Psoas muscle (tissue), 7 donors: ENCODE measurements at regions not wholly inside any gene's neighbourhood (a gene's known extent, or its start where the extent isn't known, plus 50 kb on each side); places are given as distances from the start of the nearest gene placed in this dataset.
"Not testable (repeated sequence)": the region's sequence is repeated elsewhere in the genome, so short reads cannot be mapped to it uniquely, and the experiment has no call there.

ENCODE experiments used
- ATAC-seq, 4 donors: fragments of 200-7000 bp; cut with Tn5 transposase; one replicate each; pipeline ENCODE4 v1.9.1; 2020; ENCODE audit warnings: moderate library complexity in 3 of 4, mild to moderate bottlenecking in 2 of 4
- DNase-seq, 2 donors: peaks; one replicate each; pipeline ENCODE4 v3.0.0-alpha.2; 2020
- H3K27ac ChIP-seq: fragments of 200-600 bp; one replicate; pipeline ENCODE4 v1.8.0; 2022
- H3K27me3 ChIP-seq, 3 donors: fragments of 200-600 bp in 1 of 3; one replicate each; pipeline versions ENCODE4 v1.6.1 to v1.8.0; 2013 to 2022; ENCODE audit warnings: low read length in 2 of 3, mild to moderate bottlenecking in 2 of 3, moderate library complexity in 1 of 3; ENCODE audit not compliant: insufficient read depth in 3 of 3
- H3K36me3 ChIP-seq, 2 donors: fragments of 200-600 bp in 1 of 2; one replicate each; pipeline versions ENCODE4 v1.6.1 to v1.8.0; 2013 to 2022; ENCODE audit warnings: low read depth in 1 of 2, mild to moderate bottlenecking in 1 of 2, moderate library complexity in 1 of 2; ENCODE audit not compliant: insufficient read depth in 1 of 2
- H3K4me1 ChIP-seq: fragments of 200-600 bp; one replicate; pipeline ENCODE4 v1.8.0; 2022
- H3K4me3 ChIP-seq: fragments of 200-600 bp; one replicate; pipeline ENCODE4 v1.8.0; 2022; ENCODE audit warnings: mild to moderate bottlenecking
- H3K9me3 ChIP-seq: fragments of 200-600 bp; one replicate; pipeline ENCODE4 v1.8.0; 2022
- CTCF ChIP-seq: fragments of 200-600 bp; IDR thresholded peaks from one replicate; pipeline ENCODE4 v1.8.0; 2022; ENCODE audit warnings: antibody characterized with exemption
- WGBS, 3 donors: extraction: QIAGEN DNeasy Blood & Tissue Kit; methylation state at CpG; one replicate each; pipeline versions ENCODE4 v1.1.6 to v1.1.7; 2013; 5-methylcytosine and 5-hydroxymethylcytosine counted together
- intact Hi-C, 2 donors: fragments of 100-400 bp; cut with DNase I; formaldehyde crosslinking; loops; one replicate each; pipeline versions ENCODE4 v1.11.0 to v1.14.2; 2022
- donor health status: healthy with polysubstance abuse.
- donor health status: DM: no; HTN: no; CAD: no; lungs with moderate emphysema.
- donor health status: Bipolar disorder and iron deficiency.
- donor health status: healthy.
- donor health status: DM: yes; HTN: yes; CAD: no.
- donor health status: DM: no; HTN: no; CAD: no.
- donor health status: DM: yes; HTN: yes; CAD: no.

GRCh38 chr6:114648847-114649246 lies 306.0 kb upstream of the HS3ST5 start:
- ATAC-seq (no peak), DNase-seq (no peak)
- Histone ChIP-seq H3K27me3 (no peaks in the 10 kb centered on the region), H3K36me3 (no peaks in the 10 kb centered on the region), H3K4me3 (no peak overlapping the region), H3K27ac (no peak overlapping the region), H3K9me3 (no peaks in the 10 kb centered on the region), H3K4me1 (no peaks in the 10 kb centered on the region)
- no peak for TF ChIP-seq CTCF
- intact Hi-C loops = no loop called here
- 59 to 77% (median 59%) methylated on average over 2 of the region's 2 CpGs for WGBS, 3 donors

GRCh38 chr6:114638341-114638740 lies 295.5 kb upstream of the HS3ST5 start:
- WGBS, 3 donors = 21 to 31% (median 24%) methylated on average over 4 of the region's 4 CpGs
- H3K9me3 ChIP-seq = no peaks in the 10 kb centered on the region
- DNase-seq (no peak), ATAC-seq (no peak)
- intact Hi-C loops = no loop called here
- H3K4me1 ChIP-seq = no peaks in the 10 kb centered on the region
- H3K36me3 ChIP-seq = no peaks in the 10 kb centered on the region
- H3K27ac ChIP-seq = no peak overlapping the region
- no peak for TF ChIP-seq CTCF
- no peaks in the 10 kb centered on the region for H3K27me3 ChIP-seq
- H3K4me3 ChIP-seq = no peak overlapping the region

- Histone ChIP-seq H3K36me3 (no peaks in the 10 kb centered on the region), H3K9me3 (no peaks in the 10 kb centered on the region), H3K27ac (no peak overlapping the region), H3K4me1 (no peaks in the 10 kb centered on the region), H3K27me3 (no peaks in the 10 kb centered on the region), H3K4me3 (no peak overlapping the region)
- no peak for ATAC-seq
- no peak for DNase-seq
- intact Hi-C loops = no loop called here
- TF ChIP-seq CTCF = no peak
Observed at GRCh38 chr6:114634016-114634415, 291.2 kb upstream of the HS3ST5 start.

- H3K4me3 ChIP-seq, H3K36me3 ChIP-seq, DNase-seq, H3K4me1 ChIP-seq, intact Hi-C loops, H3K27ac ChIP-seq, H3K9me3 ChIP-seq, H3K27me3 ChIP-seq, ATAC-seq: not testable (repeated sequence)
- WGBS, 3 donors = 95 to 100% (median 95%) methylated on average over 1 of the region's 1 CpG
Observed at GRCh38 chr6:114626226-114626625, 283.4 kb upstream of the HS3ST5 start.

GRCh38 chr6:114619621-114620200 lies 276.9 kb upstream of the HS3ST5 start:
- H3K27ac ChIP-seq = no peak overlapping the region
- no peaks in the 10 kb centered on the region for H3K9me3 ChIP-seq
- WGBS, 3 donors = 89 to 93% (median 89%) methylated on average over 2 of the region's 2 CpGs
- H3K4me1 ChIP-seq = no peaks in the 10 kb centered on the region
- DNase-seq (no peak), ATAC-seq (no peak)
- no peaks in the 10 kb centered on the region for H3K36me3 ChIP-seq
- no peaks in the 10 kb centered on the region for H3K27me3 ChIP-seq
- intact Hi-C loops = no loop called here
- no peak overlapping the region for H3K4me3 ChIP-seq
- no peak for TF ChIP-seq CTCF
